GM19397 (cell line): ENCODE measurements at regions not wholly inside any gene's neighbourhood (a gene's known extent, or its start where the extent isn't known, plus 50 kb on each side); places are given as distances from the start of the nearest gene placed in this dataset.

ENCODE experiments used
- ATAC-seq: cut with Tn5 transposase; IDR thresholded peaks from one replicate; pipeline ENCODE4 v1.9.1; 2021; ENCODE audit warnings: mild to moderate bottlenecking, moderate library complexity; ENCODE audit not compliant: unreplicated experiment

GRCh38 chr10:108208732-108209131 is 1044.2 kb upstream of the SORCS1 start:
- no peak for ATAC-seq

GRCh38 chr10:108208038-108208437 is 1043.5 kb upstream of the SORCS1 start:
- no peak for ATAC-seq

DNA sequence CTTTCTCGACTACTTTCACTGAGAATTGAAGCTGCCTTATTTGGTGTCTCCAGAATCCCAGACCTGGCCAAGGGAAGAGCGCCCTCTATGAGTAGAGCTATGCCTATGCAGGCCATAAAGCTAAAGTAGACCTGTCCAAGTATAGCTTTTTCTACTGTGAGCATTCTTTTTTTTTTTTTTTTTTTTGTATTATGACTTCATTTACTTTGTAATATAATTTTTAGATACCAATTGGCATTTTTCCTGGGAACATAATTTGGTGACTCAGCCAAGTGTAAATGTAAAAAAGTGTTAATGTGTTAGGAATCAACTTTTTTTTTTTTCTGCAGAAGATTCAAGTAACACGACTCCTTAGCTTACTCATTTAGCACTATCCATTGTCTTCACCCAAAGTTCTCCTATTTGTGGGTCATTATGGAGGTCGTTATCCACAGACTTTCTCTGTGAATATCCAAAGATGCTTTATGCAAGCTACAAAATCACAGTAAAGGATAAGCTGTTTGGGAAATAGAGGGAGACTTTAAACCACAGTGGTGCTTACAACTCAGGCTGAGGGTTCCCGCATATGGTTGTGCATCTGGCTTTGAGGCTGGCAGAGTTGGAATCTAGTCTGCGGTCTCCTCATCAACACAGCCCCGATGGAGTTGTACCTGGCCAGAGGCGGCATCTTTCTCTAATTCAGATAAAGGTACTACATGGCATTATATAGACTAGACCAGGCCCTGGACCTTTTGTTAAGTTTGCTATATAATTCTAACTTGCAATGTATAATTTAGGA is 1040.2 kb upstream of the SORCS1 start:
- ATAC-seq: no peak

- no peak for ATAC-seq
Observed at GRCh38 chr10:108203905-108204527, 1039.5 kb upstream of the SORCS1 start.

DNA sequence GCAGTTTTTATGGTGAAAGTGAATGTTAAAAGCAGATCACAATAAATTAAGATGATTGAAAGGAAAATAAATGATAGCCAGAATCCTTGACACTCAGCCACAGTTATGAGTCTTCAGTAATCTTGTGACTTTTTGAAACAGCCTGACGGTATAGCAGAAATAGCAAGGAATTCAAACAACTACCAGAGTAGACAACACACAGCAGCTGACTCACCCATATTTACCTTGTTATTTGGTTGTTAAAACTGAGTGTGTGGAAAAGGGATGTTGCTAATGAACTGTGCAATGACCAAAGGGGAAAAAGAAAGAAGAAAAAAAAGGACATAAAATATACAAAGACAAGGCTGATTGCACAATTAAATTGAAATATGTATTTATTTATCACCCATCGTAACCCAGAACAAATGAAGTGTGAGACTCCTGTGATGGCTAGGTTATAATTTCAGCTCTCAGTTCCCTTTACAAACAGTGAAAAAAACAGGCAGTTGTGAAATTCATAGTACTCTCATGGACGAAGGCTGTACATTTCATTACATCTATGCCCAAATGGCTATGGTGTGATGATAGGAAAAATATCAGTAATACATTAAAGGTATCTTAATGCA is 1023.0 kb upstream of the SORCS1 start:
- ATAC-seq: no peak

DNA sequence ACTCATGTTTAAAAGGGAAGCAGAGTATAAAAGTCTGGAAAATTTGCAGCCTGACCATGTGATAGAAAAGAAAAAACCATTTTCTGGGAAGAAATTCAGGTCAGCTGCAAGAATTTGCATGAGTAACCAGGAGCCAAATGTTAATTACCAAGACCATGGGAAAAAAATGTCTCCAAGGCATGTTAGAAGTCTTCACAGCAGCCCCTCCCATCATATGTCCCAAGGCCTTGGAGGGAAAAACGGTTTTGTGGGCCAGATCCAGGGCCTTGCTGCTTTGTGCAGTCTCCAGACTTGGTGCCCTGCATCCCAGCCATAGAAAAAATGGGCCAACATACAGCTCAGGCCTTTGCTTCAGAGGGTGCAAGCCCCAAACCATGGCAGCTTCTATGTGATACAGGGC is 1019.6 kb upstream of the SORCS1 start:
- no peak for ATAC-seq

GRCh38 chr10:108180878-108181277 is 1016.4 kb upstream of the SORCS1 start:
- no peak for ATAC-seq

DNA sequence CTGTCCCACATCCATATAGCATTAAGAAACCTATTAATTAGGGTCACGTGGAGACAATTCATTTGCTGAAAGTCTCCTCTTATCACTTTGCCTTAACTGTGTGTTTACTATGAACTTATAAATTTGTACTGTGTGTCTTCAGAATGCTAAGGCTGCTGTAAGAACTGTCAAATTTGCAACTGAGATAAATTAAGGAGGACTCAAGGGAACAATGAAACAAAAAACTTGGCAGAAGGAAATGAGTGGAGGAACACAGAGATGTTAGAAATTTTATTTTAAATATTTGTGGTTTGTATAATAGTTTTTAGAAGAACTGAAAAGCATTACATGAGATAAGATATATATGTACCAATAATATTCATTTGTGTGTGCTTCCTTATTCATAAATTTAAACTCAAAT is 1005.3 kb upstream of the SORCS1 start:
- ATAC-seq: no peak

DNA sequence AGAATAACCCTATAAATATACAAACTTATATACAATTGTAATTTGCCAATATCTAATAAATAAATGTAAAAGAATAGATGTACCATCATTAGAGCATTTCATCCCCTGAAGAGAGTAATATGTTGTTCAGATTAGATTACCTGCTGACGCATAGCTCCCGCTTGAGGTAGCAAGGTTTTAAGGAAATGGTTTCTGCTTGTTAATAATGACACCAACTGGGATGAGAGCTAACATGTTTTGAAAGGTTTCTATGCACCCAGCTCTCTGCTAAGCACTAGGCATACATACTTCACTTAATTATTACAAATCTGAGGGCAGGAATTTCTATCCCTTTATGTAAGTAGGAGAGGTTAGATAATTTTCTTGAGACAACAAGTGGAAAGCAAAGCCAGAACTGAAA is 1003.3 kb upstream of the SORCS1 start:
- ATAC-seq: no peak

GRCh38 chr10:108166401-108166800 is 1001.9 kb upstream of the SORCS1 start:
- ATAC-seq: no peak

- no peak for ATAC-seq
Observed at GRCh38 chr10:108147346-108147745, 982.8 kb upstream of the SORCS1 start.

- no peak for ATAC-seq
Observed at GRCh38 chr10:108141064-108141463, 976.6 kb upstream of the SORCS1 start.

DNA sequence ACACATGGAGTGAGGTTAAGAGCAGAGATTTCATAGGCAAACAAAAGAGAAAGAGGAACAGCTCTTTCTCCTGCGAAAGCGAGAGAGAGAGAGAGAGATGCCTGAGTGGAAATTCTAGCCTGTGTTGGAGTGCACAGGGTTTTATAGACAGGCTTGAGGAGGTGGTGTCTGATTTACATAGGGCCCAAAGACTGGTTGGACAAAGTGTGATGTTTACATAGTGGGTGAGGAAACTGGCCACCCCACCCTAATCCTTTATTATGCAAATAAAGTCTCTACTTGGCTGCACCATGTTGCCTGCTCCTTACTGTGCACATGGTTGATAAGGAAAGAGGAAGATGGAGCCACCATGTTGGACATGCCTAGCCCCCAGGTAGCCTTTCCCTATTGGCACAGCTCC is 967.8 kb upstream of the SORCS1 start:
- no peak for ATAC-seq

- no peak for ATAC-seq
Observed at GRCh38 chr10:108130575-108130974, 966.1 kb upstream of the SORCS1 start.

DNA sequence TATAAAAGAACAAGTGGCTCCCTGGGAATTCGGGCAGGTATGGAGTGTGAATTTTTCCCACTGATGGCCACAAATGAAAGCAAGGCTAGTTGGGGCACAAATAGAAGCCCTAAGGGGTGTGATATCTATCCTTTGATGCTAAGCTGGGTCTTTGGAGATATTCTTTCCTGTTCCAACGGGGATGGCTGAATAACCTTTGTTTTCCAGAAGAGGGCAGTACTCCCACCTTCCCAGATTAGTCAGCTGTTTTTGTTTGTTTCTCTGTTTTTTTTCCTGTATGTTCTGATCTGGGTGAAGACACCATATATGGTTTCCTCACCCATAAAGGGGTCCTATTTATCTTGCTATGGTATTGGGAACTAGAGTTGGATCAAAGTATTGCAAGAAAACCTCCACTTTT is 947.7 kb upstream of the SORCS1 start:
- no peak for ATAC-seq

GRCh38 chr10:108104551-108105156 is 940.1 kb upstream of the SORCS1 start:
- ATAC-seq: no peak

DNA sequence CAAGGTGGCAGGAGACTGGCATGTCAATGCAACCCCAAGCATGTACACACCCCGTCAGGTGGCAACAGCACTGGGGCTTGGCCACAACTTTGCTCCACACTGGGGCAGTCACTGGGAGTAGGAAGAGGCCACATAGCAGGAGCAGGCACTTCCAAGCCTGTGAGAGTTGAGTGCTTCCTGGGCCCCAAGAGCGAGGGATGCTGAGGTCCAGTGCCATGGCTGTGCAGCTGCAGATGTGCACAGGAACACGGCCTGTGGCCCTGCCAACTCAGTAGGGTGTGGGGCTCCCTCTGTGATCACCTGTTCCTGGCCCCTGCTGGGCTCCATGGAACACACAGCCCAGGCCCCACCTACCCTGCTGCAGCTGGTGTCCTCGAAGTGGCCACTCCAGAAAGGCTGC is 932.8 kb upstream of the SORCS1 start:
- no peak for ATAC-seq

DNA sequence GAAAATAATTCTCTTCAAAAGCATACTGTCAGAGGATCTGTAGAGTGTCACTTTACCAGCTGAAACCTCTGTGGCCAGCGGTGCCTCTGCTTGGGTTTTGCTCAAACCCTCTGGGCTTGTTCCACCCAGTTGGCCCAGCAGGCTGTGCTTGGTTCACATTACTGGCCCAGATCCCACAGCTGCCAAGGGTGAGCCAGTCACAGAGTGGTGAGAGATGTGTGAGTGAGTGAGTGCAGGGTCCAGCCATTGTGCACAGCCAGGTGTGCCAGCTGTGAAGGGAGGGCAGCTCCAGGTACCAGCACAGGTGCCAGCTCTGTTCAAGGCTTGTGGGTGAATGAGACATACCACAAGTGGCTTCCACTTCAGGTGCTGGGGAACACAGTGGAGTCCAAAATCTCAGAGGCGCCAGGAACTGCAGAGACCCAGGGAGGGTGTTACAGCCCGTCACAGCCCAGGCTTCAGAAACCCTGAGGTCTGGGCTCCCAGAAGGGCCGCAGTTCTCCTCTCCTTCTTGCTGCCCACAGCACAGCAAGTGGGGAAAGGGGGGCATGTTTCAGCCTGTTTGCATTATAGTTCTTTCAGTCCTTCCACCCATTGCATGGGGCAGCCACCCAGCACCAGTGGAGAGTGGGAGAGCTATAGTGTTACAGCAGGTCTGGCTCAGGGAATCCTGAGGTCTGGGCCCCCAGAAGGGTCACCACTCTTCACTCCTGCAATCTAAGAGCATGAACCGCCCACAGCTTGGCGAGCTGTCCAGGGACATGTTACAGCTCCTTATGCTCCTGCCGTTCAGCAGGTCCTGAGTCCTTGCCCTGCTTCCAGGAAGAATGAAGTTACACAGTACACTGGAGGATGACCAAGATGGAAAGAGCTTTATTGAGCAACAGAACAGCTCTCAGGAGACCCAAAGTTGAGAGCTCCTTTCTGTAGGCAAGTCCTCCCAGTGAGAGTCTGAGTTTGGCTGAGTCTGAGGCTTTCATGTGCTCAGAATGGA is 931.7 kb upstream of the SORCS1 start:
- ATAC-seq: no peak

DNA sequence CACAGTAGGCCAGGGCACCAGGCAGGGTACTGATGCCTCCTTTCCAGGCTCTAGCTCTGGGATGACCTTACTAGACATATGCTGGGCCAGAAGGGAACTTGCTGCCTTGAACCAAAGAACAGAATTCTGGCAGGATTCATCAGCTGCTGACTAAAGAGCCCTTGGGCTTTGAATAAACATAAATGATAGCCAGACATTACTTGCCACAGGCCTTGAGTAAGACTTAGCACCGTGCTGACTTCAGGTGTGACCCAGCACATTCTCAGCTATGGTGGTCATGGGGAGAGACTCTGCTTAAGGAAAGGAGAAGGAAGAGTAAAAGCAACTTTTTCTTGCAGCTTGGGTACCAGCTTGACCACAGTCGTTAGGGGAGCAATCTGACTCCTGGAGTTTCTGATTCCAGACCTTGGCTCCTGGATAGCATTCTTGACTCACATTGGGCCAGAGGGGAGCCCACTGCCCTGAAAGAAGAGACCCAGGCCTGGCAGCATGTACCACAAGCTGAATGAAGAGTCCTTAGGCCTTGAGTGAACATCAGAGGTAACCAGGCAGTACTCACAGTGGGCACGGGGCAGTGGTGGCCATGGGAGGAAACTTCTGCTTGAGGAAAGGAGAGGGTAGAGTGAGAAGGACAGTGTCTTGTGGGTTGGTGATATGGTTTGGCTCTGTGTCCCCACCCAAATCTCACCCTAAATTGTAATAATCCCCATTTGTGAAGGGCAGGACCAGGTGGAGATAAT is 926.1 kb upstream of the SORCS1 start:
- ATAC-seq: no peak

- no peak for ATAC-seq
Observed at GRCh38 chr10:108086502-108086901, 922.0 kb upstream of the SORCS1 start.
